K562 (cell line): ENCODE measurements at regions not wholly inside any gene's neighbourhood (a gene's known extent, or its start where the extent isn't known, plus 50 kb on each side); places are given as distances from the start of the nearest gene placed in this dataset.

Experiments used
- ATAC-seq: fragments of 200-7000 bp; cut with Tn5 transposase; 3 replicates; pipeline ENCODE4 v1.9.1; 2020; ENCODE audit warnings: moderate library complexity
- BruUV-seq: library from RNA; stranded (reverse); fragments of 400-500 nt; replicated peaks from 2 replicates; lab custom pipeline; 2021; lab: Mats Ljungman, UMichigan
- CTCF ChIA-PET: fragments of 300-600 bp; formaldehyde crosslinking; extraction: SDS; loops from one replicate; lab custom pipeline; 2021; ENCODE audit warnings: low intra/inter-chr PET ratio; lab: Yijun Ruan, JAX
- POLR2A ChIA-PET: fragments of 300-600, 350-650 bp; sonication (Branson Sonifier 250); formaldehyde crosslinking; extraction: SDS; loops from one replicate; lab custom pipeline; 2021; ENCODE audit warnings: antibody characterized with exemption, inconsistent platforms; lab: Yijun Ruan, JAX
- DNase-seq, 4 experiments: peaks; one replicate each; pipeline versions ENCODE4 v3.0.0 to v3.0.0-alpha.2; 2011 to 2018; ENCODE audit warnings: low spot score in 3 of 4, mixed read lengths in 3 of 4; ENCODE audit errors: extremely low read depth in 1 of 4
- FAIRE-seq: peaks from 2 replicates; lab custom pipeline; 2011; peaks lifted over from hg19 to GRCh38; lab: Jason Lieb, UNC
- H2AFZ ChIP-seq: 2 replicates; pipeline ENCODE4 v1.6.0; 2011; ENCODE audit warnings: low read depth, low read length, control low read depth, inconsistent platforms
- H3K27ac ChIP-seq: fragments of 200-600 bp; 3 replicates; pipeline ENCODE4 v1.8.0; 2011; ENCODE audit warnings: low read depth, mild to moderate bottlenecking, control low read depth, inconsistent platforms, low read length, moderate library complexity, mixed read lengths; ENCODE audit errors: extremely low read depth
- H3K27me3 ChIP-seq, 2 experiments: fragments of 300-600 bp in 1 of 2; 2 replicates in 1 of 2; 3 replicates in 1 of 2; pipeline versions ENCODE4 v1.6.0 to v1.8.0; 2011; ENCODE audit warnings: inconsistent platforms in 2 of 2, low read length in 2 of 2, mild to moderate bottlenecking in 1 of 2, mixed read lengths in 1 of 2, moderate library complexity in 1 of 2; ENCODE audit not compliant: control insufficient read depth in 2 of 2, insufficient read depth in 2 of 2
- H3K36me3 ChIP-seq: fragments of 300-600 bp; 3 replicates; pipeline ENCODE4 v1.8.0; 2011; ENCODE audit warnings: mild to moderate bottlenecking, low read length, inconsistent platforms; ENCODE audit not compliant: control insufficient read depth, insufficient read depth
- H3K4me1 ChIP-seq, 2 experiments: fragments of 200-600 bp in 1 of 2; replicated peaks in 1 of 2; 2 replicates in 1 of 2; 3 replicates in 1 of 2; pipeline versions ENCODE4 v1.5.1 to v1.8.0; 2011; ENCODE audit warnings: inconsistent platforms in 2 of 2, low read length in 2 of 2, mild to moderate bottlenecking in 1 of 2, mixed read lengths in 1 of 2, moderate library complexity in 1 of 2; ENCODE audit not compliant: control insufficient read depth in 2 of 2, insufficient read depth in 2 of 2
- H3K4me2 ChIP-seq: 2 replicates; pipeline ENCODE4 v1.6.1; 2011; ENCODE audit warnings: low read length, control low read depth, inconsistent platforms, mixed read lengths; ENCODE audit not compliant: insufficient read depth
- H3K4me3 ChIP-seq: fragments of 200-600 bp; sonication (generic), shearing (Covaris generic); 2 replicates; pipeline ENCODE4 v1.5.1; 2016; ENCODE audit warnings: control low read depth, inconsistent platforms
- H3K79me2 ChIP-seq: fragments of 200-600 bp; 3 replicates; pipeline ENCODE4 v1.8.0; 2011; ENCODE audit warnings: low read length, inconsistent platforms; ENCODE audit not compliant: control insufficient read depth, insufficient read depth
- H3K9ac ChIP-seq, 2 experiments: 2 replicates each; pipeline versions ENCODE4 v1.6.0 to v1.6.1; 2011; ENCODE audit warnings: low read depth in 2 of 2, low read length in 2 of 2, control low read depth in 1 of 2, inconsistent platforms in 1 of 2, mild to moderate bottlenecking in 1 of 2, mixed read lengths in 1 of 2; ENCODE audit not compliant: insufficient read depth in 1 of 2
- H3K9me1 ChIP-seq: one replicate; pipeline ENCODE4 v1.6.0; 2011; ENCODE audit warnings: inconsistent platforms, mild to moderate bottlenecking, low read length, moderate library complexity; ENCODE audit not compliant: control insufficient read depth, insufficient read depth
- H3K9me3 ChIP-seq: replicated peaks from 2 replicates; pipeline ENCODE4 v1.5.1; 2011; ENCODE audit warnings: low read depth, low read length, inconsistent platforms; ENCODE audit not compliant: control insufficient read depth, insufficient read depth
- H4K20me1 ChIP-seq: replicated peaks from 2 replicates; pipeline ENCODE4 v1.6.1; 2011; ENCODE audit warnings: low read length, inconsistent platforms, mixed read lengths; ENCODE audit not compliant: control insufficient read depth, insufficient read depth
- ARHGAP35 ChIP-seq: fragments of 450-650 bp; IDR thresholded peaks from 2 replicates; pipeline ENCODE4 v1.6.1; 2018; ENCODE audit not compliant: partially characterized antibody
- ARNT ChIP-seq, 2 experiments: fragments of 450-650 bp; IDR thresholded peaks; 2 replicates each; pipeline ENCODE4 v1.6.1; 2016; ENCODE audit warnings: mild to moderate bottlenecking in 1 of 2
- CBX3 ChIP-seq, 2 experiments: IDR thresholded peaks; 1 replicate in 1 of 2; 2 replicates in 1 of 2; pipeline ENCODE4 v1.6.1; 2012; ENCODE audit warnings: inconsistent platforms in 2 of 2, low read length in 2 of 2, borderline replicate concordance in 1 of 2, control low read depth in 1 of 2
- GABPB1 ChIP-seq: sonication (generic); formaldehyde crosslinking; IDR thresholded peaks from 2 replicates; pipeline ENCODE4 v1.8.0; 2022; ENCODE audit warnings: mild to moderate bottlenecking, missing genetic modification reagents
- KLF13 ChIP-seq: fragments of 450-650 bp; IDR thresholded peaks from 2 replicates; pipeline ENCODE4 v1.6.1; 2016; ENCODE audit warnings: missing genetic modification characterization, low read depth, mild to moderate bottlenecking, missing compliant biosample characterization, moderate library complexity, borderline replicate concordance
- SAP30 ChIP-seq: fragments of 200-600 bp; sonication (generic); IDR thresholded peaks from 2 replicates; pipeline ENCODE4 v1.6.1; 2012; ENCODE audit warnings: borderline replicate concordance, low read depth, mild to moderate bottlenecking, moderate library complexity, low read length, control low read depth, inconsistent platforms; ENCODE audit not compliant: insufficient read depth, poor library complexity, severe bottlenecking
- TEAD2 ChIP-seq: fragments of 450-650 bp; IDR thresholded peaks from 2 replicates; pipeline ENCODE4 v1.6.1; 2016; ENCODE audit warnings: missing genetic modification characterization, control low read depth, missing compliant biosample characterization
- THAP7 ChIP-seq: fragments of 250-450 bp; sonication (Bioruptor Pico); IDR thresholded peaks from 2 replicates; pipeline ENCODE4 v1.5.0; 2021
- U2AF2 ChIP-seq: fragments of 200-400 bp; formaldehyde crosslinking; optimal IDR thresholded peaks from 2 replicates; pipeline ENCODE3; 2017; ENCODE audit warnings: low read depth, mild to moderate bottlenecking, low read length
- ZBTB34 ChIP-seq: fragments of 250-450 bp; sonication (Bioruptor Pico); IDR thresholded peaks from 2 replicates; pipeline ENCODE4 v1.8.0; 2021; ENCODE audit warnings: mild to moderate bottlenecking, moderate library complexity
- ZBTB7A ChIP-seq: IDR thresholded peaks from 2 replicates; pipeline ENCODE4 v1.6.1; 2011; ENCODE audit warnings: low read depth, mild to moderate bottlenecking, low read length, moderate library complexity, borderline replicate concordance; ENCODE audit not compliant: control insufficient read depth
- ZFP30 ChIP-seq: fragments of 250-450 bp; sonication (Bioruptor Pico); IDR thresholded peaks from 2 replicates; pipeline ENCODE4 v1.8.0; 2022; ENCODE audit warnings: moderate library complexity, mild to moderate bottlenecking, inconsistent platforms, borderline replicate concordance
- ZNF311 ChIP-seq: fragments of 250-450 bp; sonication (Bioruptor Pico); IDR thresholded peaks from 2 replicates; pipeline ENCODE4 v1.4.0; 2020; ENCODE audit warnings: mild to moderate bottlenecking, moderate library complexity
- WGBS: fragments of 100-300 bp; shearing (Covaris generic); methylation state at CpG from one replicate; pipeline ENCODE4 v1.1.6; 2016; ENCODE audit warnings: low coverage, mixed read lengths; ENCODE audit not compliant: insufficient coverage; ENCODE audit errors: missing lambda C conversion rate; 5-methylcytosine and 5-hydroxymethylcytosine counted together
- in situ Hi-C: fragments of 300-500 bp; cut with MboI; formaldehyde crosslinking; loops from 4 replicates; pipeline ENCODE4 v1.15.0; 2018; ENCODE audit warnings: inconsistent platforms, mixed read lengths
- intact Hi-C: fragments of 100-400 bp; cut with micrococcal nuclease; formaldehyde crosslinking; loops from 2 replicates; pipeline ENCODE4 v1.14.2; 2022
- TF ChIP-seq, protein P1 (sequence below), 2 experiments: fragments of 150-350 bp in 1 of 2; IDR thresholded peaks; 2 replicates each; pipeline ENCODE4 v1.6.1; 2012 to 2016; ENCODE audit warnings: low read depth in 2 of 2, low read length in 2 of 2, mild to moderate bottlenecking in 1 of 2, moderate library complexity in 1 of 2

DNA sequence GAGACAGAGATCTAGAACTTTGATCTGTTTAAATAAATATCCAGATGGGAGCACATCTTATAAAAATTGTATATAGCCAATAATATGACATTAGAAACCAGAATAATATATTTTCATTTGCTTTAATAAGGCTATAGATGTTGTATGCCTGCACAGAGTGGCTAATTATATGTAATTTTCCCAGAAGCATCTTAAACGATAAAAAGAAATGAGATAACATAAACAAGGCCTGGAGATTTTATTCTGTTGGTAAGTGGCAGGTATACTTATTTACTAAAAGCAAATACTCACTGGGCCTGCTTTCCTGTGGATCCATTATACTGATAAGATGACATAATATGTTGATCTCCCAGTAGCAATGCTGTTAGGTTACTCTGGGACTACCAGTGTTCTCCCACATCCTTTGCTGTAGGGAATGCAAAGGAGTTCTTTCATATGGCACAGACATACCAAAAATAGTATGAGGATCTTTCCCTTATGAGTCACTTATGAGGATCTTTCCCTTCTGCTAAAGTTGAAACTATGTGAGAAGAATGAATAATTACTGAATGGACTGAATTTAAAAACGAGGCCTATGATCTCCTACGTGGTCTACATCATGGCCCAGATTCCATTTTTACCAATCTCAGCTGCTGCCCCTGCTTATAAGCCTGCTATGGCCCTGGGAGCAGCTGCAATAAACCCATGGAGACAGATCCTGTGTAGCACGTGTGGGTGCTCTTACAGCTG, 112.1 kb downstream of the NUDT12 start:
- Histone ChIP-seq H3K9me1 (no peaks in the 10 kb centered on the region), H3K9ac (no peak overlapping the region), H3K4me1 (no peaks in the 10 kb centered on the region), H3K79me2 (no peaks in the 10 kb centered on the region), H3K36me3 (no peaks in the 10 kb centered on the region), H2AFZ (no peak overlapping the region), H3K27ac (no peak overlapping the region)
- CTCF ChIA-PET, result no interaction called here
- in situ Hi-C loops, result no loop called here
- FAIRE-seq, result no peak
- no peak for DNase-seq
- no TSS peak for BruUV-seq
- 1% methylated on average over 4 of the region's 4 CpGs for WGBS
- TF ChIP-seq U2AF2, result no peak
- TF ChIP-seq KLF13 (tag), result no peak
- TF ChIP-seq ZBTB34 (CRISPR knock-in tag), result no peak
- TF ChIP-seq CBX3 (IDR thresholded peaks at IDR 0.05; ENCODE audit: borderline replicate concordance in 1 of 2, low read length in 2 of 2), result no peak
- no peak for TF ChIP-seq ZNF311 (CRISPR knock-in tag)
- TF ChIP-seq THAP7 (CRISPR knock-in tag), result no peak
- no peak for TF ChIP-seq ARNT (IDR thresholded peaks at IDR 0.05)
- TF ChIP-seq, protein P1, sequence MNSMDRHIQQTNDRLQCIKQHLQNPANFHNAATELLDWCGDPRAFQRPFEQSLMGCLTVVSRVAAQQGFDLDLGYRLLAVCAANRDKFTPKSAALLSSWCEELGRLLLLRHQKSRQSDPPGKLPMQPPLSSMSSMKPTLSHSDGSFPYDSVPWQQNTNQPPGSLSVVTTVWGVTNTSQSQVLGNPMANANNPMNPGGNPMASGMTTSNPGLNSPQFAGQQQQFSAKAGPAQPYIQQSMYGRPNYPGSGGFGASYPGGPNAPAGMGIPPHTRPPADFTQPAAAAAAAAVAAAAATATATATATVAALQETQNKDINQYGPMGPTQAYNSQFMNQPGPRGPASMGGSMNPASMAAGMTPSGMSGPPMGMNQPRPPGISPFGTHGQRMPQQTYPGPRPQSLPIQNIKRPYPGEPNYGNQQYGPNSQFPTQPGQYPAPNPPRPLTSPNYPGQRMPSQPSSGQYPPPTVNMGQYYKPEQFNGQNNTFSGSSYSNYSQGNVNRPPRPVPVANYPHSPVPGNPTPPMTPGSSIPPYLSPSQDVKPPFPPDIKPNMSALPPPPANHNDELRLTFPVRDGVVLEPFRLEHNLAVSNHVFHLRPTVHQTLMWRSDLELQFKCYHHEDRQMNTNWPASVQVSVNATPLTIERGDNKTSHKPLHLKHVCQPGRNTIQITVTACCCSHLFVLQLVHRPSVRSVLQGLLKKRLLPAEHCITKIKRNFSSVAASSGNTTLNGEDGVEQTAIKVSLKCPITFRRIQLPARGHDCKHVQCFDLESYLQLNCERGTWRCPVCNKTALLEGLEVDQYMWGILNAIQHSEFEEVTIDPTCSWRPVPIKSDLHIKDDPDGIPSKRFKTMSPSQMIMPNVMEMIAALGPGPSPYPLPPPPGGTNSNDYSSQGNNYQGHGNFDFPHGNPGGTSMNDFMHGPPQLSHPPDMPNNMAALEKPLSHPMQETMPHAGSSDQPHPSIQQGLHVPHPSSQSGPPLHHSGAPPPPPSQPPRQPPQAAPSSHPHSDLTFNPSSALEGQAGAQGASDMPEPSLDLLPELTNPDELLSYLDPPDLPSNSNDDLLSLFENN (IDR thresholded peaks at IDR 0.05; ENCODE audit: low read depth in 2 of 2, low read length in 2 of 2), result no peak
- TF ChIP-seq ZBTB7A, result no peak
- no peak for TF ChIP-seq ARHGAP35
- TF ChIP-seq SAP30, result no peak
- no peak for TF ChIP-seq ZFP30 (CRISPR knock-in tag)
- TF ChIP-seq TEAD2, result no peak
- TF ChIP-seq GABPB1, result no peak
- TF ChIP-seq, all 486 proteins: peak for 0
- H4K20me1 ChIP-seq, result no peaks in the 10 kb centered on the region; the same call in 1 of the 2 replicates
- no peaks in the 10 kb centered on the region for H3K27me3 ChIP-seq
- no peak for ATAC-seq
- no peak overlapping the region for H3K4me2 ChIP-seq
- no peak overlapping the region for H3K4me3 ChIP-seq
- no peaks in the 10 kb centered on the region for H3K9me3 ChIP-seq
- intact Hi-C loops, result no loop called here
- POLR2A ChIA-PET, result no interaction called here
